GM18511 (cell line): ENCODE measurements at regions not wholly inside any gene's neighbourhood (a gene's known extent, or its start where the extent isn't known, plus 50 kb on each side); places are given as distances from the start of the nearest gene placed in this dataset.

Experiments
- ATAC-seq: cut with Tn5 transposase; IDR thresholded peaks from one replicate; pipeline ENCODE4 v1.9.1; 2021; ENCODE audit warnings: mild to moderate bottlenecking, moderate library complexity; ENCODE audit not compliant: unreplicated experiment

- no peak for ATAC-seq
Observed at GRCh38 chr10:131658476-131659110, 242.2 kb upstream of the PPP2R2D start.

GRCh38 chr10:131660427-131660826 is 240.4 kb upstream of the PPP2R2D start:
- no peak for ATAC-seq

- ATAC-seq = no peak
Observed at GRCh38 chr10:131662851-131663250, 238.0 kb upstream of the PPP2R2D start.

- ATAC-seq = no peak
Observed at GRCh38 chr10:131663351-131663750, 237.5 kb upstream of the PPP2R2D start.

GRCh38 chr10:131666091-131666490 is 234.7 kb upstream of the PPP2R2D start:
- no peak for ATAC-seq

GRCh38 chr10:131667047-131667446 is 233.8 kb upstream of the PPP2R2D start:
- no peak for ATAC-seq

GRCh38 chr10:131667561-131667960 is 233.2 kb upstream of the PPP2R2D start:
- no peak for ATAC-seq

- no peak for ATAC-seq
Observed at GRCh38 chr10:131668903-131669302, 231.9 kb upstream of the PPP2R2D start.

- ATAC-seq = no peak
Observed at GRCh38 chr10:131669838-131670237, 231.0 kb upstream of the PPP2R2D start.

- ATAC-seq = no peak
Observed at GRCh38 chr10:131670341-131670740, 230.5 kb upstream of the PPP2R2D start.

GRCh38 chr10:131673396-131673795 is 227.4 kb upstream of the PPP2R2D start:
- no peak for ATAC-seq

- no peak for ATAC-seq
Observed at GRCh38 chr10:131674130-131674529, 226.7 kb upstream of the PPP2R2D start.

- no peak for ATAC-seq
Observed at GRCh38 chr10:131675104-131675503, 225.7 kb upstream of the PPP2R2D start.

- no peak for ATAC-seq
Observed at GRCh38 chr10:131676046-131676799, 224.6 kb upstream of the PPP2R2D start.

- ATAC-seq = no peak
Observed at GRCh38 chr10:131676800-131677421, 223.9 kb upstream of the PPP2R2D start.

- no peak for ATAC-seq
Observed at GRCh38 chr10:131677671-131678070, 223.1 kb upstream of the PPP2R2D start.

GRCh38 chr10:131678171-131678570 is 222.6 kb upstream of the PPP2R2D start:
- ATAC-seq = no peak

GRCh38 chr10:131678613-131679012 is 222.2 kb upstream of the PPP2R2D start:
- ATAC-seq = no peak

- ATAC-seq = no peak
Observed at GRCh38 chr10:131679926-131680325, 220.9 kb upstream of the PPP2R2D start.

GRCh38 chr10:131681122-131681521 is 219.7 kb upstream of the PPP2R2D start:
- ATAC-seq = no peak

GRCh38 chr10:131681656-131682055 is 219.2 kb upstream of the PPP2R2D start:
- no peak for ATAC-seq
